ENCODE measurements at regions not wholly inside any gene's neighbourhood (a gene's known extent, or its start where the extent isn't known, plus 50 kb on each side); places are given as distances from the start of the nearest gene placed in this dataset.

- ChIA-PET CTCF (no interaction called here), POLR2A (no interaction called here)
- Histone ChIP-seq H3K9ac (replicated peaks; ENCODE audit: extremely low read depth, insufficient read depth, low read length) (no peak overlapping the region), H3K4me3 (replicated peaks in 1 of 3; ENCODE audit: insufficient read depth in 1 of 3, low read depth in 1 of 3, low read length in 3 of 3) (no peak overlapping the region), H3K9me1 (replicated peaks; ENCODE audit: control insufficient read depth, extremely low read depth, insufficient read depth, low read length) (no peaks in the 10 kb centered on the region), H3K27ac (ENCODE audit: insufficient read depth, low read depth, low read length) (no peak overlapping the region), H3K4me1 (ENCODE audit: control insufficient read depth, extremely low read depth, insufficient read depth, low read length) (no peaks in the 10 kb centered on the region), H3K79me2 (ENCODE audit: control insufficient read depth, insufficient read depth, low read length) (no peaks in the 10 kb centered on the region), H3K4me2 (ENCODE audit: insufficient read depth, low read length) (no peak overlapping the region), H3K27me3 (ENCODE audit: control insufficient read depth in 2 of 2, insufficient read depth in 2 of 2, low read length in 2 of 2) (no peaks in the 10 kb centered on the region), H4K20me1 (replicated peaks; ENCODE audit: control insufficient read depth, extremely low read depth, insufficient read depth, low read length) (no peaks in the 10 kb centered on the region), H2AFZ (ENCODE audit: low read depth, low read length) (no peak overlapping the region), H3K9me3 (replicated peaks; ENCODE audit: control insufficient read depth, insufficient read depth, low read length) (no peaks in the 10 kb centered on the region), H3K36me3 (ENCODE audit: control insufficient read depth in 2 of 2, extremely low read depth in 1 of 2, insufficient read depth in 2 of 2, low read length in 2 of 2) (no peaks in the 10 kb centered on the region)
- no TSS peak for BruUV-seq (replicated peaks)
- dilution Hi-C loops (cut with MboI; ENCODE audit: extremely low pct_ligation_motif_present, low sequenced_read_pairs) = no loop called here
- DNase-seq (ENCODE audit: low read depth, low spot score) (no peak), FAIRE-seq (no peak)
- TF ChIP-seq FOS (IDR thresholded peaks at IDR 0.05; ENCODE audit: borderline replicate concordance, insufficient read depth, low read length) = no peak
- no peak for TF ChIP-seq JUN (IDR thresholded peaks at IDR 0.05; ENCODE audit: borderline replicate concordance, insufficient read depth, insufficient read length, low read depth)
- no peak for TF ChIP-seq POLR2AphosphoS5 (IDR thresholded peaks at IDR 0.05; ENCODE audit: insufficient read depth, low read depth, low read length)
- no peak for TF ChIP-seq EZH2 (IDR thresholded peaks at IDR 0.05; ENCODE audit: borderline replicate concordance, low read depth, low read length, severe bottlenecking)
- TF ChIP-seq MAX (IDR thresholded peaks at IDR 0.05; ENCODE audit: insufficient read depth, insufficient read length) = no peak
- no peak for TF ChIP-seq CTCF (IDR thresholded peaks at IDR 0.05; ENCODE audit: extremely low read depth in 1 of 2, insufficient read depth in 1 of 2, low read depth in 1 of 2, low read length in 2 of 2)
- TF ChIP-seq POLR2A (IDR thresholded peaks at IDR 0.05; ENCODE audit: low read depth, low read length) = no peak
- no peak for TF ChIP-seq GATA2 (IDR thresholded peaks at IDR 0.05; ENCODE audit: insufficient read depth, insufficient read length, low read depth, low read length)
- TF ChIP-seq MYC (IDR thresholded peaks at IDR 0.05; ENCODE audit: low read depth, low read length) = no peak
- intact Hi-C loops (cut with micrococcal nuclease) = no loop called here
These were observed 118.5 kb downstream of the MRPS30 start for GRCh38 chr5:44927115-44927733.
